Activated CD8-positive, alpha-beta memory T cell treated with anti-CD3 and anti-CD28 coated beads, Interleukin-2, amount 50 U/mL, for 48 hours (primary cell): ENCODE measurements at regions not wholly inside any gene's neighbourhood (a gene's known extent, or its start where the extent isn't known, plus 50 kb on each side); places are given as distances from the start of the nearest gene placed in this dataset.
"Not testable (repeated sequence)": the region's sequence is repeated elsewhere in the genome, so short reads cannot be mapped to it uniquely, and the experiment has no call there.

Experiments
- DNase-seq: peaks from one replicate; pipeline ENCODE4 v3.0.0-alpha.2; 2020

DNA sequence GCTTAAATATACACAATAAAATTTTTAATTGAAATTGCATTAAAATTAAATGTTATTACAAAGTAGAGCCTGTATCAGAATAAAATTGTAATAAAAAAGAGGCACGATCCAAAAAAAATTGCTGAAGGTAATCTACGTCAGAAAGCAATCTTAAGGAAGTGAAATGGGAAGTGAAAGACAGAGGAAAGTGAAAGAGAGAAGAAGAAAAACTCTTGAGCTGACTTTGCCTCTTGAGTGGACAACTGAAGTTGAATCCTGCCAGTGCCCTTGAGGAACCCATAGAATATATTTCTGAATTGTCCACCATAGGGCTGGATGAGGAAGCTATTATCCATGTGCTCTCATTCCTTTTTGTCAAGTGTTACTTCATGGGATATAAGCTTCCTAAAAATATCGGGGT, 285.1 kb upstream of the STAC start:
- DNase-seq, result no peak

DNA sequence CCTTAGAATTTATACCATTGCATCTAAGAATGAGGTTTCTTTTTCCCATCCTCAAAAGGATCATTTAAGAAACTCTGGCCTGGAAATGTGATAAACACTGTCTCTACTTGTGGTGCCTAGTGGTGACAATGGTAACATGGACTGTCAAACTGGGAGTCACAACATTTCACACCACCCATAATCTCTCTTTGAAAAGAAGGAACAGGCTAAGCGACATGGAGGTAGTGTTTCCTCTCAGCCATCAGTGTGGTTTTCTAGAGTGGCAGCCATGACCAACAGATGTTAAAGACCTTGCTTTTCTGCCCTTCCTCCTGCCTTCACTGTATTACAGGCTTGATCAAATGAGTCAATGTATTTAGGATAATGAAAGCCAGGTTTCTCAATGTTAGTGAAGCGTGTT, 283.1 kb upstream of the STAC start:
- DNase-seq, result no peak

DNA sequence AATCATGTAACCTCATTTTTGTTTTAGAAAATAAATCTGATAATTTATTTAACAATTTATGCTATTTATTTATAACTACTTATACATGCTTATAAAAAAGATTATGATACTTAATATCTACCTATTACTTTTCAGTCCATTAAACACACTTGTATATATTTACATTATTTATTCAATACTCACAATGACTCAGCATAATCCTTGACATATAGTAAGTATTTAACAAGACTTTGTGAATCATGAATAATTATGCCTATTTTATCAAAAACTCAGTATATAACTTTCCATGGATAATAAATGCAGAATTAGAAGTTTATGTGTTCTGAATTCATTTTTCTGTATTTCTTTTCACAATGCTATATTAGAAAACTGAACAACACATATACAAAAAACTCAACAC, 266.0 kb upstream of the STAC start:
- DNase-seq, result no peak

DNA sequence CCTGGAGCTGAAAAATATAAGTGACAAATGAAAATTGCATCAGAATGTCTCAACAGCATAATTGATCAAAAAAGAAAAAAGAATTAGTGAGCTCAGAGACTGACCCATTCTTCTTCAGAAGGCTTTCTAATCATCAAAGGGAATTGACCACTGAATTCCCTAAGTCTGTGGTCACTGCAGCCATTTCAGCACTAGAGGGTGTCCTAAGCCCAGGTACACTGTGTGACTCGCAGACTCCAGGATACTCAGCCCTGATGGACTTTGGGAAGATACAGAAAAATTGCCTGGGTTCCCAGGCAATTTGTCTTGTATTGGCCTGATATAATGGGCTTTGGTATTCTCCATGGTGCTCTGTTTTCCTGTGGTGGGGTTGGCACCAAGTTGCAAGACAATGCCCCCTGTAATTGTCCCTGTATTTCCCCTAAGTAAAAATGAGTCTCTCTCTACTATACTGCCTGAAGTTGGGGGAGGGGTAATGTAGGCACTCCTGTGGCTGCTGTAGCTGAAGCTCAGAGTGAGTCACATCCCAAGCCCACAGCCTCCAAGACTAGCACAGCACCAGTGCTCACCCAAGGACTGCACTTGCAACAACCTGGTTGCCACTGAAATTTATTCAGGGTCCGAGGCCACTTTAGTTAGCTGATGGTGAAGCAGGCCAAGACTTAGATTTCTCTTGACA, 256.0 kb upstream of the STAC start:
- no peak for DNase-seq

DNA sequence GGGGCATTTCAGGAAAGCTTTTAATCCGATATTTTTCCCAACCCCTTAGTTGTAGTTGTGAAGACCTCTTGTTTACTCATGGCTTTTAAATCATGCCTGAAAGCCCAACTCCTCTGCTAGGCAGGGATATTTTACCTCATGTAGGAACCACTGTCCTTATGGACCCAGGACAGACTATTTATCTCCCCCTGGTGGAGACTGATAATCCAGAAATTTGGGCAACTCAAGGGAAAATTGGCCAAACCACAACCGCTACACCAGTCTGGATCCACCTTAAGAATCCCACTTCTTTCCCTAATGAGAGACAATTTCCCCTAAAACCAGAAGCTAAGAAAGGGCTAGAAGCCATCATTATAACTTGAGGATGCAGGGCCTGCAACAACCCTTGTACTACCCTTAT, 248.1 kb upstream of the STAC start:
- DNase-seq, result no peak

DNA sequence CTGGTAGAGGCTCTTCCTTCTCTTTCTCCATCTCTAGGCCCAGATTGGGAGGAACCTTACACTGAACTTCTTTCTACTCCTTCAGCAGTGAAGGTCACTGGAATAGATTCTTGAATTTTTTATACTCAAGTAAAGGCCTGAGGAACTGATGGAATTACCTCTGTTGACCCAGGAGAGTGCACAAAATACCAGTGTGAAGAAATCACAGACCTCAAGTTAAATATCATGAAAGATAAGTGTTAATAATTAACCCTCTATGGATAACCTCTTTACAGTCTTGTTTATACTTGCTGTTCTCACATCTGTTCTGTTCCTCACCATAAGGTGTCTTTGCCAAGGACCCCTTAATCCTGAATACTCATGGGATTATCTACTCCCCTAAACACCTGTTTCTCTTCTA, 244.4 kb upstream of the STAC start:
- DNase-seq, result no peak

DNA sequence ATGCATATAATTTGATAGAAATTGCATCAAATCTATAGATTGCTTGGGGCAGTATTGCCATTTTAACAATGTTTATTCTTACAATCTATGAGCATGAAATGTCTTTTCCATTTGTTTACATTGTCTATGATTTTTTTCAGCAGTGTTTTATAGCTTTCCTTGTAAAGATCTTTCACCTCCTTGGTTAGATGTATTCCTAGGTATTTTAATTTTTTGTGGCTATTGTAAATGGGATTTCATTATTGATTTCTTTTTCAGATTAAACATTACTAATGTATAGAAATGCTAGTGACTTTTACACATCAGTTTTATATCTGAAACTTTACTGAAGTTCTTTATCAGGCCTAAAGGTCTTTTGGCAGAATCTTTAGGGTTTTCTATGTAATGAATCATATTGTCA, 237.6 kb upstream of the STAC start:
- DNase-seq, result no peak

DNA sequence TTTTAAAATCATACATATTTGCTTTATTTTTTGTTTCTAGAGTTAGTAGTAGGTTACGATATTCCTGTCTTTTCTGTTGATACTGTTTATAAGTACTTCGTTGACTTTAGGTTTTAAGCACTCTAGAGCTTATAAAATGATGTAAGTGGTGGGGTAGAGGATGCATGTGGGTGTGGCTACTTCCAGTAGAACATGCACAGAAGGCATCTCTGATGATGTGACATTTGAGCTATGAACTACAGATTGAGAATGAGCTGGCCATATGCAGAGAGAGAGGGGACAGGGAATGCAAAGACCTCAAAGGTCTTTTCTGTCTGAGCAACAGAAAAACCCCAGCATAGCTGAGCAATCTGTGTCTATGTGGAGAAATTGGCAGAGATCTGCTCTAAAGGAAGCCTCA, 233.9 kb upstream of the STAC start:
- DNase-seq, result no peak

DNA sequence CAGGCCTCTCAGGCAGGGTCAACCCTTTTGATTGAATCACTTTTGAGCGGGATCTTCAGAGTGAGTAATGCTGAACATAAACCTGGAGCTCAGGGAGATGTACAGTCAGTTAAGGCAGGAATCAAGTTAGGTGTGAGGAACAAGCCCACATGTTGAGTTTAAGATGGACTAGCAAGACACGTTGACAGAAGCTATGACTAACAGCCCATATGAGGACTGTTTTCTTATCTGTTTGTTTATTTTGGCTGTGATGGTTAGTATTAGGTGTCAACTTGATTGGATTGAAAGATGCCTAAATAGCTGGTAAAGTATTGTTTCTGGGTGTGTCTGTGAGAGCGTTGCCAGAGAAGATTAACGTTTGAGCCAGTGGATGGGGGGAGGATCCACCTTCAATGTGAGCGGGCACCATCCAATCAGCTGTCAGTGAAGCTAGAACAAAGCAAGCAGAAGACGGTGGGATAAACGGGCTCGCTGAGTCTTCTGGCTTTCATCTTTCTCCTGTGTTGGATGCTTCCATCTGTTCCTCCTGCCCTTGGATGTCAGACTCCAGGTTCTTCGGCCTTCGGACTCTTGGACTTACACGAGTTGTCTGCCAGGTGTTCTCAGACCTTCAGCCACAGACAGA, 232.3 kb upstream of the STAC start:
- DNase-seq, result no peak

DNA sequence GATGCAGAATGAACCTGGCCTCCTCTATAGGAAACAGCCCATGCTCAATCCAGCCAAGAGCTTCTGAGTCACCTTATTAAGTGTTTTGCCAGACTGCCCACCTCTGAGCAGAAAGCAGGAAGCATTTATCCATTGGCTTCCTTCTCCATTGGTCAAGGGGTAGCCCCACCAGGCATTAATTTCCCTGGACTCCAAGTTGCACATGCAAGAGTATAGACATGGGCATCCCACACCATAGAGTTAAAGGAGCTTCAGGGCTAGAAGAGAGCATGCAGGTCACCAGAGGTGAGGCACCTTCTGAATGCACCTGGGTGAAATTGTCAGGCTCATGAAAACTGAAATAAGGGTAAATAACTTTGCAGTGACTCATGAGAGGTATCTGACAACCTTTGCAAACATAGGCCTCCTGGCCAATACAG, 230.8 kb upstream of the STAC start:
- no peak for DNase-seq

DNA sequence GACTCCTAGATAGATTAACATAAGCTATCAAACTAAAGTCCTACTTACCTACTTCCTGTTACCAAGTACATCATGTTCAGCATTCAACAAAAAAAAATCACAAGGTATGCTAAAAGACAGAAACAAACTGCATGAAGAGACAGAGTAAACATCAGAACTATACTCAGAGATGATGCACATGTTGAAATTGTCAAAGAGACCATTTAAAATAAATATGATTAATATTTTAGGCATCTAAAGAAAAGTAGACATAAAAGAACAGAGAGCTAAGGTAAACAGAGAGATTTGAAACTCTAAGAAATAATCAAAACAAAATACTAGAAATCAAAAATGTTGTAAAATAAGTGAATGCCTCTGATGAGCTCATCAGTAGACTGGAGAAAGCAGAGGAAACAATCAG, 224.8 kb upstream of the STAC start:
- DNase-seq, result no peak

DNA sequence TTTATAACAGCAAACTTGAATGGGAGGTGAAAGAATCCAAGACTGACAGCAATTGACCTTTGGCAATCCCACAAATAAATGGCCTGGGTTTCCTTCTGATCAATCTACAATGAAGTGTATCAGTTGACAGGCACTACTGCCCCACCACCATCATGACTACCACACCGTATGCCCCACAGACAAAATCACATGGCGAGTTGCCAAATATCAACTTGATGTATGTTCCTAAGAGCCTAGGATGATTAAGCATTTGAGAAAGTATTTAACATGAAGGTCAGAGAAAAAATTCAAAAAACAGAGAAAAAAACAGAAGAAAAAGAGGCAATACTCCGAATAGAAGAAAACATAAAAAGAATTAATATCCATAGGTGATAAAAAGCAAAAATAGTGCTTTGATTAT, 215.9 kb upstream of the STAC start:
- DNase-seq, result no peak

DNA sequence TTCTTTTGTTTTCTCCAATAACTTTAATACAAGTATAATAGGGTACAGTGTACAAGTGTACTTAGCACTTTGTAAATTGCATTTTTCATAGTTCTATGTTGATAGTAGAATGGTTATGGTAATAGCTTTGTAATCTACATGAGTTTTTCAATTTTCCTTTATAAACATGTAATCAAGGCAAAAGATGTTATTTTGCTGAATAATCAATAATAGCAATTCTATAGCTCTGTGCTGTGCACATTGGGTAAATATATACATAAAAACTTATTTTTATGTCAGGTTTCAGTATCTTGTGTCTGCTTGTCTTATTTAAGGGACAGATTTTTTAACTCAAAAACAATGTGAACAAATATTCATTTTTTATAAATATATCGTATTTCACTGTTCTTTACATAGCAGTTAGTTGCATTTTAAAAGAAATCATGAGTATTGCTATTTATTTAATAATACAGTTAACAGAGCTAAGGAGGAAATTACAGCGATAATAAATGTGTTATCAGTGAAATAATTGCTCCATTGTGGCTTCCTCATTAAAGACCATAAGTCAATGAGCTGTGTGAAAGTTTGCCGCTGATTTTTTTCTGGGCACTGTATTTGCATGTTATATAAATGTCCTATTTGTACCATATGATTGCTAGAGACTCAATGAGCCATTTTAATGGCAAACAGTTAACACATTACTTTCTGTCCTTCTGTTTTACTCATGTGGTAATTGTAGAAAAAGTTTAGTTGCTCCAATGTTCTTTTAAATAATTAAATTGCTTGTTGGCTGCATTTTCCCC, 214.6 kb upstream of the STAC start:
- DNase-seq, result no peak

DNA sequence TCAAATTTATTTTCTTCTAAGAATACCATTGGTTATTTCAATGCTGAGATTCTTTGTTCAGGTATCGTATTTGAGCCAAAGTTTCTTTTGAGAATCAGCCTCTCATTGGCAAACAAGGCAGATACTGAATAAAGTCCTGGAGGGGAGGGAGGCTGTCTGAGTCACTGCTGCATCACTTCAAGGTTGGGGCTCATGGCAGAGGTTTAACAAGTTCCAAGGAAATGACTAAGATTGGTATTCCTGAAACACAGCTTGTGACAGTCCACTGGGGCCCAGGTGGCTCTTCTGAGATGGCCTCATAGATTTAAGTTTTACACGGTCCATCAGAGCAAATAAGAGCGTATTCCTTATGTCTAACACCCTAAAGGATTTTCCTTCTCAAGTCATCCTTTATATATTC, 213.8 kb upstream of the STAC start:
- DNase-seq, result no peak

DNA sequence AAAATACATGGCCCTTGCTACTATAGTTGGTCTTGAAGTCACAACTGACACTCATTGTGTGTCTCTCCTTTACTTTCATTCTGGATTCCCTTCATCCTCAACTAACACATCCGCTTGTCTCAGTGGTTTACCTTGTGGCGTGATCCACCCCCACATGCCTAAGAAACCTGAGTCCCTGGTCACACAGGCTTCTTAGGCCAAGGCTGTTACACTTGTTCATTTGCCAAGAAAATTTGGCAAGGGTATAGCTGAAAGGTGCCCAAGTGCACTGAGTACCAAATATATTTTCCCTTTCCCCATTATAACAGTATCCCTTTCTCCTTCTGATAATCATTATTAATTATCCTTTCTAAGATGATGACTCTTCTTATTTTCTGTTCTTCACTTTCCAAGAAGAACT, 207.6 kb upstream of the STAC start:
- DNase-seq, result no peak

DNA sequence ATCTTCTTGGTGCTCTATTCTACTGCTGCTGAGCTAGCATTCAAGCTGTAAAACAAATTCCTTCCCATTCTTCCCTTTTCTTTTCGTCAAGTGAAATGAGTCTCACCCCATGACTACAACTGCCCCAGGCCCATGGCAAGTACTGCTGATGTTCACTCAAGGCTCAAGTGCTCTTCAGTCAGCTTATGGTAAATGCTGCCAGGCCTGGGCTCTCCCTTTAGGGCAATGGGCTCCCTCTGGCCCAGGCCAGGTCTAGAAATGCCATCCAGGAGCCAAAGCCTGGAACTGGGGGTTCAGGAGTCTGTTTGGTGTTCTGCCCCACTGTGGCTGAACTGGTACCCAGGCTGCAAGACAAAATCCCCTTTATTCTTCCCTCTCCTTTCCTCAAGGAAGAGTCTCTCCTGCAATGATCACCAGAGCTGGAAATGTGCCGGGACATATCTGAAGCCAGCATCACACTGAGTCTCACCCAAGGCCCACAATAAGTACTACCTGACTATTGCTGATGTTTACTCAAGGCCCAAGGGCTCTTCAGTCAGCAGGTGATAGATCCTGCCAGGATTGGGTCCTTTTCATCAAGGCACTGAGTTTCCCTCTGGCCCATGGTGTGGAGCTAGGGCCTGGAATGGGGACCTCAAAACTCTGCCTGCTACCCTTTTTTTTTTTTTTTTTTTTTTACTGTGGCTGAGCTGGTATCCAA, 205.0 kb upstream of the STAC start:
- DNase-seq, result no peak

DNA sequence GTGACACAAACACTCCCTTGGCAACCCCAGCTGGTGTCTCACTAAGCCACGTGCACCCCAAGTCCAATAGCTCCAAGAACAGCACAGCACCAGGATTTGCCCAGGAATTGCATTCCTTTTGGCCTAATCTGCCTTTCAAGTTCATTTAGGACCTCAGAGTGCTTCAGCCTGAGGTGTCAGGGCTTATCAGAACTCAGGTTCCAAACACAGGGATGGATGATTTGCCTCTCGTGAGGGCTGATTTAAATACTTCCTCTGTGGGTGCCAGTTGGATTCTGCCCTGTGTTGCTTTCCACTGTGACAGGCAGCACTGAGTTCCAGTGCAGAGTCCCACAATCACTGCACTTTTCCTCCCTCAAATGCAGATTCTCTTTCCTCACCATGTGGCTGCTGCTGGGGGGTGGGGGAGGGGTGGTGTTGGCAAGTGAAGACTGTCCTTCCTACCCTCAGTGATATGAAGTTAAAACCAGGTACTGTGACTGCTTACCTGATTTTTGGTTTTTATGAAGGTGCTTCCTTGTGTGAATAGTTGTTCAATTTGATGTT, 204.3 kb upstream of the STAC start:
- DNase-seq, result no peak

DNA sequence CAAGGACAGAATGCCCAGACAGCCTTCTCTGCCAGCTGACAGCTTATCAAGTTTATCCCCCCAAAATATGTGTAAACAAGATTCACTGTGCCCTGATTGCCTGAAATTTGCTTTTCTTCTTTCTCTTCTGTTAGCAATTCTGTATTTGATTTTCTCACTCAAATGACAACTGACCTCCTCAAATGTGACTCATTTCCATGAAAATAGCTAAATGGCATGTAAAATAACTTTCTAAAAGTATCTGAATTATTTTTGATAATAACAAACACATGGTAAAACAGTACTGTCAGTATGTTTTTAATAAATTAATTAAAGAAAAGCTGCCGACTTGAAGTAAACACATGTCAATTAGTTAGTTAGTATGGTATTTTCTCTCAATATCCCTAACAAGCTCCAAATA, 202.3 kb upstream of the STAC start:
- no peak for DNase-seq

DNA sequence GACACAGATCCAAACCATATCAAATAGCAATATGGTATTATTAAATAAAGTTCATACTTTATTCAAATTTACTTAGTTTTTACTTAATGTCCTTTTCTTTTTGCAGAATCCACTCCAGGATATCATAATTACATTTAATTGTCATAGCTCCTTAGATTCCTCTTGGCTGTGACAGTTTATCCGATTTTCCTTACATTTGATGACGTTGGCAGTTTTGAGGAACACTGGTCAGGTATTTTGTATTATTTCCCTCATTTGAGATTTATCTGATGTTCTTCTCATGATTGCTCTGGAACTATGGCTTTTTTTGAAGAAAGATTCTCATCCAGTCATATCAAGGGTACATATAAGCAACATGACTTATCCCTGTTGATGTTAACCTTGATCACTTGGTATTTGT, 198.3 kb upstream of the STAC start:
- no peak for DNase-seq

DNA sequence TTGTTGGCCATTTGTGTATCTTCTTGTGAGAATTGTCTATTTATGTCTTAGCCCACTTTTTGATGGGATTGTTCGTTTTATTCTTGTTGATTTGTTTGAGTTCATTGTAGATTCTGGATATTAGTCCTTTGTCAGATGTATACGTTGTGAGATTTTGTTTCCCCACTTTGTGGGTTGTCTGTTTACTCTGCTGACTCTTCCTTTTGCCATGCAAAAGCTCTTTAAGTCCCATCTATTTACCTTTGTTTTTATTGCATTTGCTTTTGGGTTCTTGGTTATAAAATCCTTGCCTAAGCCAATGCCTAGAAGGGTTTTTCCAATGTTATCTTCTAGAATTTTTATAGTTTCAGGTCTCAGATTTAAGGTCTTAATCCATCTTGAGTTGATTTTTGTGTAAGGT, 193.1 kb upstream of the STAC start:
- not testable (repeated sequence) for DNase-seq

DNA sequence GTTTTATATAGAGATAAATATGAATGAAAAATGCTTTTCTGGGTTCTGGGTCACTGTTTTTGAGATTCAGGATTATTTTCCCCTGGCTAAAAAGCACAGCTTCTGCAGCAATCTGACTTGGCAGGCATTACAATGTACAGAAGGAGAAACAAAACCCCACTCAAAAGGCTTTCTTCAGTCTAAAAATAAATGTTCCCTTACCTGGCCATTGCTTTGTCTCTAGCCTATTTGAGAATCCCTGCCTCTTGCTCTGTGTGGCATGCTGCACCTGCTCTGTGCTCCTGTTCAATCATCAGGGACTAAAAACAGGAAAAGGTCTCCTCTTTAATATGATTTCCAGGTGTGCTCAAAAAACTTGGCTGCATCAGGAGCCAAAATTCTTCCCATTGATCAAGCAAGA, 187.4 kb upstream of the STAC start:
- DNase-seq, result no peak

DNA sequence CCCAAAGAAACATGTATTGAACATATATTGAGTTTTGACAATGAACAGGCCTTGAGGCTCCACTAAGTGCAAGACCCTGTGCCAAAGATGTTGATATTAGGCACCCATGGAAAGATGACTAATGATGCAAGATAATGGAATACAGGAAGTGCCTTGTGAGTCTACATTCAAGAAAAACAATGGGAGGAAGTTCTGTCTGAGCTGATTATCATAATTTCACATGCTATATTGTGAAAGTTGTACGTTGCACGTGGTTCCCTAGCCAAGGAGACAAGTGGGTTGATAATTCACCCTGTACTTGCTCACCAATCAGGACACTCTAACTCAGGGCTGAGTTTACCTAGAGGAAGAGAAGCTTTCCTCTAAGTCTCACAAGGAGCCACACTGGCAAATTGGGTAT, 186.9 kb upstream of the STAC start:
- DNase-seq, result no peak

DNA sequence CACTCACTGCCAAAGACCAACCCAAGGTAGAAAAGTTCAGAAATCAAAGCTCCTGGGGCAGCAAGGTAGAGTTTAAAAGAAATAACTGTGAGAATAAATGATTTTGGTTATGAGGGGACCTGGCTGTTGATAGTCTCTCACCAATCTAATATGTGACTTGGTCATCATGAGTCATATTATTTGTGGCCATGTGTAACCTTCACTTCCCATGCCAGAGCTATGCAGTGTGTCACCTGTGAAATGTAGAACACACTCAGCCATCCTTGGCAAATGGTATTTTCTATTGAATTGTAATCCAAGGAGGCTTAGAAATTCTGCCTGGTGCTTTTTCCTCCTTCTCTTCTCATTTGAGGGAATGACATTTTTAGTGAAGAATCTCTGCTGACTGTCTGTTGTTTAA, 184.2 kb upstream of the STAC start:
- no peak for DNase-seq

DNA sequence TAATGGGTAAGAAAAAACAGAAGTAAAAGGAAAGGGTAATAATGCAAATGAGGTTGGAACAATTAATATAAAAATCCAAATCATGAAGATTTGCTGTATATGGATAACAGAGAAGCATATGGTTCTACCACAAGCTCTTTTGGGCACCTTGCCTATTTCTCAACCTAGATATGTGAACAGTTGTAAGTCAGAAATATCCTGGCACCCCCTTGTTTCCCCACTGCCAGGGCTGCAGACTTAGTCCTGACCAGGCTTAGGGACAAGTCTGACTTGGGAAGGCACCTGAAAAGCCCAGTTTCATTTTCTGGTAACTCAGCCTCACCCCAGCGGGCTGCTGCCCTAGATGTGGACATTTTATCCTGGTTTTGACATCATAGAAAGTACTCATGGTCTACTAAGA, 183.2 kb upstream of the STAC start:
- DNase-seq, result no peak
